GM12874 (cell line): ENCODE measurements at regions not wholly inside any gene's neighbourhood (a gene's known extent, or its start where the extent isn't known, plus 50 kb on each side); places are given as distances from the start of the nearest gene placed in this dataset.

ENCODE experiments used
- TF ChIP-seq, protein P1 (sequence below): IDR thresholded peaks from 2 replicates; pipeline ENCODE4 v1.5.1; 2011; ENCODE audit warnings: low read depth, mild to moderate bottlenecking, control low read depth, low read length, moderate library complexity; ENCODE audit not compliant: insufficient read depth

GRCh38 chr2:204184226-204184625, 247.7 kb downstream of the ICOS start:
- TF ChIP-seq, protein P1, sequence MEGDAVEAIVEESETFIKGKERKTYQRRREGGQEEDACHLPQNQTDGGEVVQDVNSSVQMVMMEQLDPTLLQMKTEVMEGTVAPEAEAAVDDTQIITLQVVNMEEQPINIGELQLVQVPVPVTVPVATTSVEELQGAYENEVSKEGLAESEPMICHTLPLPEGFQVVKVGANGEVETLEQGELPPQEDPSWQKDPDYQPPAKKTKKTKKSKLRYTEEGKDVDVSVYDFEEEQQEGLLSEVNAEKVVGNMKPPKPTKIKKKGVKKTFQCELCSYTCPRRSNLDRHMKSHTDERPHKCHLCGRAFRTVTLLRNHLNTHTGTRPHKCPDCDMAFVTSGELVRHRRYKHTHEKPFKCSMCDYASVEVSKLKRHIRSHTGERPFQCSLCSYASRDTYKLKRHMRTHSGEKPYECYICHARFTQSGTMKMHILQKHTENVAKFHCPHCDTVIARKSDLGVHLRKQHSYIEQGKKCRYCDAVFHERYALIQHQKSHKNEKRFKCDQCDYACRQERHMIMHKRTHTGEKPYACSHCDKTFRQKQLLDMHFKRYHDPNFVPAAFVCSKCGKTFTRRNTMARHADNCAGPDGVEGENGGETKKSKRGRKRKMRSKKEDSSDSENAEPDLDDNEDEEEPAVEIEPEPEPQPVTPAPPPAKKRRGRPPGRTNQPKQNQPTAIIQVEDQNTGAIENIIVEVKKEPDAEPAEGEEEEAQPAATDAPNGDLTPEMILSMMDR, result no peak

- TF ChIP-seq, protein P1, result no peak
These were observed 250.9 kb downstream of the ICOS start for GRCh38 chr2:204187229-204188083.

DNA sequence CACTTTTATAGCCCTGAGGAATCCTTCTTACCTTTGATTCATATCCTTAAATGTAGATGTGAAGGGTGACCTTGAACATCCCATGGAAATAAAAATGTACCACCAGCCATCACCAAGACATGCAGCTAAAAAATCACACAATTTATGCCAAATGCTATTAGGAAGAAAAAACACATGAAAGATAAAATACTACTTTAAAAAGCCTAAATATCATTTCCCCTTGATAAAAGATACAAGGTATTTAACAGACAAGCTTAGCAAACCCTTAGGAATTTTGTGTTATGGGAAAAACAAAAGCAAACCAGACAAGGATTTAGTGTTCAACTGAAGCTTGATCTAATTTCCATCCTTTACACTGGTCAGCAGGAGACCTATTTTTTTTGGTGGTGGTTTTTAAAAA, 255.0 kb downstream of the ICOS start:
- TF ChIP-seq, protein P1, result no peak

DNA sequence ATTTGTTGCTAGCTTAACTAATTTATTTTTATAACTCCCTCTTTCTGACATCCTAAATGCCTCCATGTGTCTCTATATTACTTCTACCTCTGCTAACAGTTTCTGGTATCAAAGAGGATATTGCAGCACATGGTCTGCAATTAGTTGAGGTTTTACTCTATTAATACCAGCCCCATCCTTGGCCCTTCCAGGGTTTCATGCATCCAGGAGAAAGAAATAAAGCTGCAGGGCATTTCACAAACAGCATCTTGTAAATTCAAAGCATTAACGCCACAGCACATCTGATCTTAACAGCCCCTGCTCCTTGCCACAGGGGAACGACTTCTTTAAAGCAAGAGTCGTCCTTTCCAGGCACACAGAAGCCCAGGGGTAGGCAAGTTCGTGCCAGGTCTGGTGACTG, 258.9 kb downstream of the ICOS start:
- TF ChIP-seq, protein P1, result no peak

GRCh38 chr2:204197336-204198005, 260.9 kb downstream of the ICOS start:
- TF ChIP-seq, protein P1, result no peak

- TF ChIP-seq, protein P1, result no peak
These were observed 262.8 kb downstream of the ICOS start for GRCh38 chr2:204199357-204199756.

DNA sequence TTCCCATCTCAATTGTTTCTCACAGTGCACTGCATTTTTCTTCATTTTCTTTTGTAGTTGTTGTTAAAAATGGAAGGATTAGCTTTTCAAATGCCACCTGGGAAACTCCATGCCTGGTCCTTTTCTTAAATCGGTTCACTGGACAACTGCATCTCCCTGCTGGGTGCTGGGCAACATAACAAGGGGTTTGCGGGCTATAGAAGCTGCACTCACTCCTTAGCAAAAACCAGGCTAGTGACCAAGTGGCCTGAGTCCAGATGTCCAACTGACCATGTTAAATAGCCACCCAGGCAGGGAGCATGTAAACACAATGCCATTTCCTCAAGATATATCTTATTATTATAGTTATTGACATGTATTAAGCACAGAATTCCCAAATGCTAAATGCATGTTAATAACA, 264.9 kb downstream of the ICOS start:
- TF ChIP-seq, protein P1, result no peak
